ENCODE measurements at regions not wholly inside any gene's neighbourhood (a gene's known extent, or its start where the extent isn't known, plus 50 kb on each side); places are given as distances from the start of the nearest gene placed in this dataset.

GRCh38 chr11:92406472-92406871, 181.9 kb downstream of the FAT3 start:
- TF ChIP-seq CTCF (IDR thresholded peaks at IDR 0.05), result no peak
- TF ChIP-seq POLR2A (IDR thresholded peaks at IDR 0.05), result no peak
